A549 (cell line): ENCODE measurements at regions not wholly inside any gene's neighbourhood (a gene's known extent, or its start where the extent isn't known, plus 50 kb on each side); places are given as distances from the start of the nearest gene placed in this dataset.

Source experiments
- TF ChIP-seq, protein P1 (sequence below): fragments of >200 bp; sonication (Bioruptor Twin); formaldehyde crosslinking; IDR thresholded peaks from 3 replicates; pipeline ENCODE4 v1.5.1; 2016
- TF ChIP-seq, protein P2 (sequence below): fragments of 200-600 bp; sonication (generic); IDR thresholded peaks from 2 replicates; pipeline ENCODE4 v1.6.1; 2016; ENCODE audit warnings: antibody characterized with exemption, mild to moderate bottlenecking, moderate library complexity

DNA sequence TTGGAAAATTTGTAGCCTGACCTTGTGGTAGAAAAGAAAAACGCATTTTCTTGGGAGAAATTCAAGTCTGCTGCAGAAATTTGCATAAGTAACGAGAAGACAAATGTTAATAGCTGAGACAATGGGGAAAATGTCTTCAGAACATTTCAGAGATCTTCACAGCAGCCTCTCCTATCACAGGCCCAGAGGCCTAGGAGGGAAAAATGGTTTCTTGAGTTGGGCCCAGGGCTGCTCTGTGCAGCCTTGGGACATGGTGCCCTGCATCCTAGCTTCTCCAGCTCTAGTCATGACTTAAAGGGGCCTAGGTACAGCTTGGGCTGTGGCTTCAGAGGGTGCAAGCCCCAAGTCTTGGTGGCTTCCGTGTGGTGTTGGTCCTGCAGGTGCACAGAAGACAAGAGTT, 104.2 kb downstream of the ZNF621 start:
- TF ChIP-seq, protein P1, sequence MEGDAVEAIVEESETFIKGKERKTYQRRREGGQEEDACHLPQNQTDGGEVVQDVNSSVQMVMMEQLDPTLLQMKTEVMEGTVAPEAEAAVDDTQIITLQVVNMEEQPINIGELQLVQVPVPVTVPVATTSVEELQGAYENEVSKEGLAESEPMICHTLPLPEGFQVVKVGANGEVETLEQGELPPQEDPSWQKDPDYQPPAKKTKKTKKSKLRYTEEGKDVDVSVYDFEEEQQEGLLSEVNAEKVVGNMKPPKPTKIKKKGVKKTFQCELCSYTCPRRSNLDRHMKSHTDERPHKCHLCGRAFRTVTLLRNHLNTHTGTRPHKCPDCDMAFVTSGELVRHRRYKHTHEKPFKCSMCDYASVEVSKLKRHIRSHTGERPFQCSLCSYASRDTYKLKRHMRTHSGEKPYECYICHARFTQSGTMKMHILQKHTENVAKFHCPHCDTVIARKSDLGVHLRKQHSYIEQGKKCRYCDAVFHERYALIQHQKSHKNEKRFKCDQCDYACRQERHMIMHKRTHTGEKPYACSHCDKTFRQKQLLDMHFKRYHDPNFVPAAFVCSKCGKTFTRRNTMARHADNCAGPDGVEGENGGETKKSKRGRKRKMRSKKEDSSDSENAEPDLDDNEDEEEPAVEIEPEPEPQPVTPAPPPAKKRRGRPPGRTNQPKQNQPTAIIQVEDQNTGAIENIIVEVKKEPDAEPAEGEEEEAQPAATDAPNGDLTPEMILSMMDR = no peak
- TF ChIP-seq, protein P2, sequence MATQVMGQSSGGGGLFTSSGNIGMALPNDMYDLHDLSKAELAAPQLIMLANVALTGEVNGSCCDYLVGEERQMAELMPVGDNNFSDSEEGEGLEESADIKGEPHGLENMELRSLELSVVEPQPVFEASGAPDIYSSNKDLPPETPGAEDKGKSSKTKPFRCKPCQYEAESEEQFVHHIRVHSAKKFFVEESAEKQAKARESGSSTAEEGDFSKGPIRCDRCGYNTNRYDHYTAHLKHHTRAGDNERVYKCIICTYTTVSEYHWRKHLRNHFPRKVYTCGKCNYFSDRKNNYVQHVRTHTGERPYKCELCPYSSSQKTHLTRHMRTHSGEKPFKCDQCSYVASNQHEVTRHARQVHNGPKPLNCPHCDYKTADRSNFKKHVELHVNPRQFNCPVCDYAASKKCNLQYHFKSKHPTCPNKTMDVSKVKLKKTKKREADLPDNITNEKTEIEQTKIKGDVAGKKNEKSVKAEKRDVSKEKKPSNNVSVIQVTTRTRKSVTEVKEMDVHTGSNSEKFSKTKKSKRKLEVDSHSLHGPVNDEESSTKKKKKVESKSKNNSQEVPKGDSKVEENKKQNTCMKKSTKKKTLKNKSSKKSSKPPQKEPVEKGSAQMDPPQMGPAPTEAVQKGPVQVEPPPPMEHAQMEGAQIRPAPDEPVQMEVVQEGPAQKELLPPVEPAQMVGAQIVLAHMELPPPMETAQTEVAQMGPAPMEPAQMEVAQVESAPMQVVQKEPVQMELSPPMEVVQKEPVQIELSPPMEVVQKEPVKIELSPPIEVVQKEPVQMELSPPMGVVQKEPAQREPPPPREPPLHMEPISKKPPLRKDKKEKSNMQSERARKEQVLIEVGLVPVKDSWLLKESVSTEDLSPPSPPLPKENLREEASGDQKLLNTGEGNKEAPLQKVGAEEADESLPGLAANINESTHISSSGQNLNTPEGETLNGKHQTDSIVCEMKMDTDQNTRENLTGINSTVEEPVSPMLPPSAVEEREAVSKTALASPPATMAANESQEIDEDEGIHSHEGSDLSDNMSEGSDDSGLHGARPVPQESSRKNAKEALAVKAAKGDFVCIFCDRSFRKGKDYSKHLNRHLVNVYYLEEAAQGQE = no peak
